Natural killer cell treated with Interleukin-12 subunit alpha and Interleukin-12 subunit beta and Interleukin-15 and Interleukin-18, amount 100 ng/mL, for 72 hours (primary cell): ENCODE measurements at regions not wholly inside any gene's neighbourhood (a gene's known extent, or its start where the extent isn't known, plus 50 kb on each side); places are given as distances from the start of the nearest gene placed in this dataset.
"Not testable (repeated sequence)": the region's sequence is repeated elsewhere in the genome, so short reads cannot be mapped to it uniquely, and the experiment has no call there.

ENCODE experiments used
- ATAC-seq, 2 donors: fragments of 150-1000 bp; cut with Tn5 transposase in 1 of 2; sonication (Bioruptor Pico), chemical (Tn5 transposase) in 1 of 2; 2 replicates each; pipeline ENCODE4 v1.10.0; 2021
- DNase-seq: peaks from one replicate; pipeline ENCODE4 v3.0.0; 2022; ENCODE audit warnings: low spot score
- H3K27ac Mint-ChIP-seq, 2 donors: 1 replicate in 1 of 2; 2 replicates in 1 of 2; pipeline ENCODE4 v1.8.0; 2022; ENCODE audit warnings: mixed read lengths in 2 of 2, mild to moderate bottlenecking in 1 of 2, moderate library complexity in 1 of 2
- H3K27me3 Mint-ChIP-seq, 2 donors: 1 replicate in 1 of 2; 2 replicates in 1 of 2; pipeline ENCODE4 v1.8.0; 2022; ENCODE audit warnings: mixed read lengths in 2 of 2
- H3K36me3 Mint-ChIP-seq: one replicate; pipeline ENCODE4 v1.8.0; 2022; ENCODE audit warnings: mixed read lengths
- H3K4me1 Mint-ChIP-seq, 2 donors: 1 replicate in 1 of 2; 2 replicates in 1 of 2; pipeline ENCODE4 v1.8.0; 2022; ENCODE audit warnings: low read depth in 2 of 2, mixed read lengths in 2 of 2, mild to moderate bottlenecking in 1 of 2
- H3K4me3 Mint-ChIP-seq: one replicate; pipeline ENCODE4 v1.8.0; 2022; ENCODE audit warnings: mixed read lengths
- H3K9me3 Mint-ChIP-seq: 2 replicates; pipeline ENCODE4 v1.8.0; 2022; ENCODE audit warnings: mixed read lengths

- DNase-seq (peak; percentile 53), ATAC-seq (no peak)
- Mint-ChIP-seq H3K4me3 (no peak overlapping the region), H3K27me3 (peaks cover 0 to 14% of the 10 kb centered on the region in 2 donors), H3K27ac (no peak overlapping the region), H3K4me1 (no peaks in the 10 kb centered on the region), H3K9me3 (no peaks in the 10 kb centered on the region), H3K36me3 (no peaks in the 10 kb centered on the region)
Measured at GRCh38 chr6:168190014-168190405, 111.0 kb upstream of the FRMD1 start.

- Mint-ChIP-seq H3K4me1 (no peaks in the 10 kb centered on the region), H3K27me3 (peaks cover 0 to 12% of the 10 kb centered on the region in 2 donors), H3K27ac (no peak overlapping the region), H3K4me3 (no peak overlapping the region), H3K36me3 (no peaks in the 10 kb centered on the region), H3K9me3 (no peaks in the 10 kb centered on the region)
- ATAC-seq (peak in 1 of 2 donors; percentile 33), DNase-seq (peak; percentile 47)
Measured at GRCh38 chr6:168189200-168190013, 110.4 kb upstream of the FRMD1 start.

DNA sequence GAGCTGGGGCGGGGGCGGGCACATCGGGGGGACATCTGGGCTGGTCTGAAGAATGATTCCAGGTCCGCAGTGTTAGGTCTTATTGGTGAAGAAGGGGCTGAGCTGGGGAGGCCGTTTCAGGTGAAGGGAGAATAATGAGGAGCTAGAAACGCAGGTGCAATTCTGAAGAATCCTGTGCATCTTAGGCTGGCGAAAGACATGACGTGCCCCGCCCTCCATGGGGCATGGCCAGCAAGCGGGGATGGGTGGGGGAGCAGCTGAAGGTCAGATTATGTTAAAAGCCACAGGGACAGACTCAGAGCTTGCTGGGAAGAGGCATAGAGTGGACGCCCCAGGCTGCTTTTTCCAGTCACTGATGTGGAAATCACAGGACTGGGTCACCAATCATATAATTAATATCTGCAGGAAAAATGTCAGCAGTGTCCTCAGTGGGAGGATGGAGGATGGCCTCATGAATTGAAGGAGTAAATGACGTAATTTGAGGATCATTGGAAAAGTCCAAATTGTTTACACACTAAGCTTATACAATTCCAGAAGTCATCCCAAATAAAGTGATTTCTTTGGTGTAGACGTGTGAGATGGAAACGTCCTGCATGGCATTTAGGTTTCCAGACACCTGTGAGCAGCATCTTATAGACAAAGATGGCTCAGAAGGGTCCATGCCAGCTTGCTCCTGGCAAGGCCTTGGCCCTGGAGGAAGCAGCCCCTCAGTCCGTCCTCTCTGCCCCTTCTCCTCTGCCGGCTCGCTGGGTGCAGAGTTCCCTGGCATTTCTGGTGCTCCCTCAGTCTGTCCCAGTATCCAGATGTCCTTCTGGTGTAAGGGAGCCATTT, 109.6 kb upstream of the FRMD1 start:
- Mint-ChIP-seq H3K4me1 (no peaks in the 10 kb centered on the region), H3K27me3 (peaks cover 0 to 12% of the 10 kb centered on the region in 2 donors), H3K36me3 (no peaks in the 10 kb centered on the region), H3K27ac (no peak overlapping the region), H3K4me3 (no peak overlapping the region), H3K9me3 (no peaks in the 10 kb centered on the region)
- ATAC-seq = peak in 1 of 2 donors; percentile 8
- DNase-seq = peak; percentile 44

DNA sequence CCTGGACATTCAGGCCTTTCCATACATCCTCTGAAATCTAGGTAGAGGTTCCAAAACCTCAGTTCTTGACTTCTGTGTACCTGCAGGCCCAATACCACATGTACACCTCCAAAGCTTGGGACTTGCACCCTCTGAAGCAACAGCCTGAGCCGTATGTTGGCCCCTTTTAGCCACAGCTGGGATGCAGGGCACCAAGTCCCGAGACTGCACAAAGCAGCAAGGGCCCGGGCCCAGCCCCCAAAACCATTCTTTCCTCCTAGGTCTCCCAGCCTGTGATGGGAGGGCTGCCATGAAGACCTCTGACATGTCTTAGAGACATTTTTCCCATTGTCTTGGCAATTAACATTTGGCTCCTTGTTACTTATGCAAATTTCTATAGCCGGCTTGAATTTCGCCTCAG, 107.4 kb upstream of the FRMD1 start:
- ATAC-seq (no peak), DNase-seq (no peak)
- Mint-ChIP-seq H3K4me1 (no peaks in the 10 kb centered on the region), H3K36me3 (no peaks in the 10 kb centered on the region), H3K9me3 (no peaks in the 10 kb centered on the region), H3K27ac (no peak overlapping the region), H3K4me3 (no peak overlapping the region), H3K27me3 (peaks cover 0 to 4% of the 10 kb centered on the region in 2 donors)

GRCh38 chr6:168186018-168186417, 107.0 kb upstream of the FRMD1 start:
- not testable (repeated sequence) for H3K4me3 Mint-ChIP-seq, ATAC-seq, H3K27ac Mint-ChIP-seq, H3K36me3 Mint-ChIP-seq, H3K27me3 Mint-ChIP-seq, H3K4me1 Mint-ChIP-seq, H3K9me3 Mint-ChIP-seq
- DNase-seq = peak; percentile 60

DNA sequence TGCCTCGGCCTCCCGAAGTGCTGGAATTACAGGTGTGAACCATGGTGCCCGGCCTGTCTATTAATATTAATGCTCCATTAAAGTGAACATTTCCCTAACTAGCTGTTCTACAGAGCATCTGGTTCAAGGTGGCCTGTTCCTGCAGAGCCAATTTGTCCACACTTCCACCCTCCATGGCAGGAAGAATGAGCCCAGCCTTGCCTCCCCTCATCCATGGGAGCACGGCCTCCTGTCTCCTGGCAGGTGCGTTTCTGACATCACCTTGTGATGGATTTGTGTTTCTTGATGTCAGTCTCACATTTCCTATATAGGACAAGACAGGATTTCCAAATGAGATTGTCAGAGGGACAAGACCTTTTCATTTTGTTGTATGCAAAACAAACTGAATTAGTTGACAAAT, 105.7 kb upstream of the FRMD1 start:
- Mint-ChIP-seq H3K4me3 (no peak overlapping the region), H3K4me1 (no peaks in the 10 kb centered on the region)
- ATAC-seq = no peak

GRCh38 chr6:168183613-168183970, 104.6 kb upstream of the FRMD1 start:
- peaks cover 0 to 5% of the 10 kb centered on the region in 2 donors for H3K27me3 Mint-ChIP-seq
- ATAC-seq = no peak
- H3K36me3 Mint-ChIP-seq = no peaks in the 10 kb centered on the region
- H3K27ac Mint-ChIP-seq = no peak overlapping the region
- no peak for DNase-seq
- H3K4me1 Mint-ChIP-seq = no peaks in the 10 kb centered on the region
- no peak overlapping the region for H3K4me3 Mint-ChIP-seq
- H3K9me3 Mint-ChIP-seq = no peaks in the 10 kb centered on the region

More for the DNA sequence above, 105.7 kb upstream of the FRMD1 start:
- Mint-ChIP-seq H3K27ac (no peak overlapping the region), H3K27me3 (no peaks in the 10 kb centered on the region), H3K9me3 (no peaks in the 10 kb centered on the region), H3K36me3 (no peaks in the 10 kb centered on the region)
- no peak for DNase-seq

DNA sequence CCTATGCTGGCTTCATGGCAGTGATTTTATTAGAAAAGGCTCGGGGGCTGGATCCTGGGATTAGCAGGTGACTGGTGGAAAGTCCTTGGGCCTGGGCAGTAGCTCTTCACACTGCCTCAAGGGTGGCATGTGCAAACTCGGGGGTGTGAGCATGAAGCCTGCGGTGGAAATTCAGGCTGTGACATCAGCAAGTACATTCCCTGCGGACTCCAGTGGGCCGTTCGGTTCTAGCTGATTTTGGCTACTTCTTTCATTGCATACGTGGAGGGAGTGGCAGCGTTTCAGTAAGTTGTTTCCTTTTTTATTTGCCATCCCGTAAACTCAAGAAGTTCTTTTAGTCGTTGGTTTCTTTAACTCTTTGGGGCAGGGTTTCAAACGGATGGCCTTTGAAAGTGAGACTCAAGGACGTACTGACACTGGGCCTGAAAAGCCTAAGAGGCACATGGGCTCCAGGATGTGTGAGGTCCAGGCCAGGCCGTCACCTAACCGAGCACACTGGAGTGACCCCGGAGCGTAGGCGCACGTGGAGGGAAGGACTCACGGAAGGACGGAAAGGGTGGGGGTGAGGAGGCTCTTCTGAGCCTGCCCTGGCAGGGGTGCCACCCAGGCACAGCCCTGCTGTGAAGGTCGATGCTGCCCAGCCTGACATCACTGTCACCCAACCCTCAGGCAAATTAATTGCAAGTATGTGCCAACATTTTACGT, 104.0 kb upstream of the FRMD1 start:
- Mint-ChIP-seq H3K36me3 (no peaks in the 10 kb centered on the region), H3K4me1 (no peaks in the 10 kb centered on the region), H3K27ac (no peak overlapping the region), H3K4me3 (no peak overlapping the region), H3K9me3 (no peaks in the 10 kb centered on the region), H3K27me3 (peaks cover 0 to 5% of the 10 kb centered on the region in 2 donors)
- ATAC-seq (no peak), DNase-seq (no peak)

DNA sequence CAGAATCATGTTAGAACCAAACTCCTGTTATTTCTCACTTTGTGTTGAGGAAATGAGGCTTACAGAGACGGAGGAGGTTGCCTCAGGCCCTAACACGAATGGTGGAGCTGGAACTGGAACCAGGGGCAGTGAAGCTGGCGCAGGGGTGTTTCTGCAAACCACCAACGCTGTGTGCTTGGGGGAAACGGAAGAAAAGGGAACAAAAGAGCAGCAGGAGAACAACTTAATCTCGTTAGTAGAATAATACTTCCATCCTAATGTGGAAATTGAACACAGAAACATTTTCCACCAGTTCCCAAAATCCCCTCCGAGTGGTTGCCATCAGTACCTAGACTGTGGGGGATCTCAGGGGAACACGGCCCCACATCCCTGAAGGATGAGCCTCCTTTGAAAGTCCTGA, 103.4 kb upstream of the FRMD1 start:
- no peaks in the 10 kb centered on the region for H3K4me1 Mint-ChIP-seq
- H3K36me3 Mint-ChIP-seq = no peaks in the 10 kb centered on the region
- DNase-seq (no peak), ATAC-seq (no peak)
- H3K9me3 Mint-ChIP-seq = no peaks in the 10 kb centered on the region
- H3K27ac Mint-ChIP-seq = no peak overlapping the region
- H3K27me3 Mint-ChIP-seq = peaks cover 5 to 12% of the 10 kb centered on the region in 2 donors
- no peak overlapping the region for H3K4me3 Mint-ChIP-seq

- no peak overlapping the region for H3K27ac Mint-ChIP-seq
- ATAC-seq = no peak
- no peaks in the 10 kb centered on the region for H3K36me3 Mint-ChIP-seq
- no peak for DNase-seq
- no peak overlapping the region for H3K4me3 Mint-ChIP-seq
- peaks cover 6 to 13% of the 10 kb centered on the region in 2 donors for H3K27me3 Mint-ChIP-seq
- H3K9me3 Mint-ChIP-seq = no peaks in the 10 kb centered on the region
- H3K4me1 Mint-ChIP-seq = no peaks in the 10 kb centered on the region
Measured at GRCh38 chr6:168181876-168182275, 102.9 kb upstream of the FRMD1 start.

GRCh38 chr6:168181316-168181715, 102.3 kb upstream of the FRMD1 start:
- Mint-ChIP-seq H3K27me3 (peaks cover 6 to 13% of the 10 kb centered on the region in 2 donors), H3K4me3 (no peak overlapping the region)

DNA sequence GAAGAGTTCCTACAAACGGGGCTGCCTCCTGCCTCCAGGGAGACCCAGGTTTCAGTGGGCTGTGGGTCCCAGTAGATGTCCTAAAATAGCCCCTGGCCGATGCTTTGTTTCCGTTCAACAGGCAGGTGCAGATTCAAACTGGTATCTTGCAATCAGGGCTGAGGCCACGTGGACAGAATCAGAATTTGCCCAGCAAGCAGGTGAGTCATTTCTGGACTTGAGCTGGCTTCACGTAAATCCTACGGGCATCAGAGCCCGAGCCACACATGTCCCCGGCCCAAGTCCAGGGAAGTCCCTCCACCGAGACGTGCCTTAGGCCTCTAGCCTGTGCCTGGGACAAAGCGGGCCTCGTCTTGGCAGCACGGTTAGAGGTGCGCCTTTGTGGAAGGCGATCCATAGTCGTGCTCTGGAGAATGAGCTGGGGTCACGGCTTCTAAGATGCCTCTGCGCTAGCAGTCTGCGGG, 101.6 kb upstream of the FRMD1 start:
- DNase-seq = no peak
- H3K27ac Mint-ChIP-seq = no peak overlapping the region

More at GRCh38 chr6:168181316-168181715, 102.3 kb upstream of the FRMD1 start:
- ATAC-seq (no peak), DNase-seq (no peak)
- no peaks in the 10 kb centered on the region for H3K9me3 Mint-ChIP-seq
- no peaks in the 10 kb centered on the region for H3K4me1 Mint-ChIP-seq
- H3K27ac Mint-ChIP-seq = no peak overlapping the region
- H3K36me3 Mint-ChIP-seq = no peaks in the 10 kb centered on the region

DNA sequence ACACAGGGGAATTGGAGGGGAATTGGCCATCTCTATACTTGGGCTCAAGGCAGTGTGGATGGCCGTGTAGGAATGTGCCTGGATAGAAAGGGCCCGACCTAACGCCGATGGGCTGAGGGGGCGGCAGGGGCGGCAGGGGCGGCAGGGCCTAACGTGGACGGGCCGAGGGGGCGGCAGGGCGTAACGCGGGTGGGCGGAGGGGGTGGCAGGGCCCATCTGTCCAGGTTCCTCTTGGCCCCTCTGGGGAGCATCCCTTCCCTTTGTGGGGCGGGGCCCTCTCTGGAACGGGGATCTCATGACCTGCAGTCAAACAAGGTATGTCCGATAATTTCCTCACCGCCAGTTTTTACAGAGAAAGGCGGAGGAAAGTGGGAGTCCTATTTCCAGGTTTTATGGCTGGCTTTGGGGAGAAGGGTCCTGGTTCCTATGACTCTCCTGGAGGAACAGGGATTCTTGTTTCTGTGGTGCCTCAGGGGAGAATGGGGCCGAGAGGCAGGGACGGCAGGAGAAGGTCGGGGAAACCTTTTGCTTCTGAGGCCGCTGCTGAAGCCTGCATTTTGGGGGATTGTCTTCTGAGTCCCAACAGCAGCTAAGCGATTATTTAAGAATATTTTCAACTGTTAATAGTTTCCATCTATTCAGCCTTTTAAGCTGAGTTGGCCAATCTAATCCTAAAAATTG, 100.8 kb upstream of the FRMD1 start:
- no peak overlapping the region for H3K4me3 Mint-ChIP-seq
- DNase-seq = no peak
- H3K9me3 Mint-ChIP-seq = no peaks in the 10 kb centered on the region
- H3K27ac Mint-ChIP-seq = no peak overlapping the region
- peak; percentile 18 to 22 for ATAC-seq
- peaks cover 6 to 13% of the 10 kb centered on the region in 2 donors for H3K27me3 Mint-ChIP-seq
- no peaks in the 10 kb centered on the region for H3K36me3 Mint-ChIP-seq
- H3K4me1 Mint-ChIP-seq = no peaks in the 10 kb centered on the region

More for the DNA sequence above, 101.6 kb upstream of the FRMD1 start:
- Mint-ChIP-seq H3K36me3 (no peaks in the 10 kb centered on the region), H3K27me3 (peaks cover 6 to 13% of the 10 kb centered on the region in 2 donors), H3K9me3 (no peaks in the 10 kb centered on the region), H3K4me3 (no peak overlapping the region), H3K4me1 (no peaks in the 10 kb centered on the region)
- no peak for ATAC-seq
